IMR-90 (cell line): ENCODE measurements at regions not wholly inside any gene's neighbourhood (a gene's known extent, or its start where the extent isn't known, plus 50 kb on each side); places are given as distances from the start of the nearest gene placed in this dataset.

ENCODE experiments used
- ATAC-seq: fragments of 200-7000 bp; cut with Tn5 transposase; 2 replicates; pipeline ENCODE4 v1.9.1; 2020; ENCODE audit warnings: low read depth, mild to moderate bottlenecking, moderate library complexity
- BruUV-seq: library from RNA; stranded (reverse); fragments of 400-500 nt; replicated peaks from 2 replicates; lab custom pipeline; 2021; lab: Mats Ljungman, UMichigan
- CTCF ChIA-PET: fragments of 300-600 bp; formaldehyde crosslinking; extraction: SDS; loops from one replicate; lab custom pipeline; 2021; ENCODE audit warnings: antibody characterized with exemption; lab: Yijun Ruan, JAX
- POLR2A ChIA-PET: fragments of 300-600 bp; sonication (Branson Sonifier 250); formaldehyde crosslinking; loops from one replicate; lab custom pipeline; 2022; ENCODE audit warnings: antibody characterized with exemption; ENCODE audit not compliant: unreplicated experiment; lab: Charles Lee
- DNase-seq: peaks from one replicate; pipeline ENCODE4 v3.0.0; 2013
- H2AFZ ChIP-seq: replicated peaks from 2 replicates; pipeline ENCODE3; 2013; ENCODE audit warnings: low read length, mild to moderate bottlenecking; ENCODE audit not compliant: poor library complexity
- H2AK5ac ChIP-seq: 2 replicates; pipeline ENCODE4 v1.6.1; 2013; ENCODE audit warnings: low read depth, low read length, inconsistent platforms
- H2AK9ac ChIP-seq: replicated peaks from 2 replicates; pipeline ENCODE3; 2013; ENCODE audit warnings: mild to moderate bottlenecking, low read depth, low read length, moderate library complexity; ENCODE audit not compliant: poor library complexity
- H2BK120ac ChIP-seq: 2 replicates; pipeline ENCODE4 v1.6.1; 2013; ENCODE audit warnings: low read depth, low read length, inconsistent platforms
- H2BK15ac ChIP-seq: 3 replicates; pipeline ENCODE4 v1.6.1; 2013; ENCODE audit warnings: low read depth, low read length, inconsistent platforms
- H2BK20ac ChIP-seq: 2 replicates; pipeline ENCODE4 v1.6.1; 2013; ENCODE audit warnings: low read depth, mild to moderate bottlenecking, inconsistent platforms, low read length, moderate library complexity
- H2BK5ac ChIP-seq: 2 replicates; pipeline ENCODE4 v1.6.1; 2013; ENCODE audit warnings: mild to moderate bottlenecking, low read depth, low read length, inconsistent platforms; ENCODE audit not compliant: poor library complexity, severe bottlenecking
- H3K14ac ChIP-seq: replicated peaks from 2 replicates; pipeline ENCODE4 v1.6.1; 2013; ENCODE audit warnings: low read depth, low read length, inconsistent platforms
- H3K18ac ChIP-seq: 2 replicates; pipeline ENCODE4 v1.6.1; 2013; ENCODE audit warnings: low read depth, low read length, control low read depth
- H3K23ac ChIP-seq: 2 replicates; pipeline ENCODE4 v1.6.1; 2013; ENCODE audit warnings: low read depth, low read length, inconsistent platforms
- H3K27ac ChIP-seq: 2 replicates; pipeline ENCODE4 v1.5.1; 2013; ENCODE audit warnings: mild to moderate bottlenecking, control low read depth, low read length; ENCODE audit not compliant: insufficient read depth
- H3K27me3 ChIP-seq: 2 replicates; pipeline ENCODE4 v1.6.1; 2013; ENCODE audit warnings: low read length; ENCODE audit not compliant: control insufficient read depth, insufficient read depth
- H3K36me3 ChIP-seq: 2 replicates; pipeline ENCODE4 v1.6.1; 2013; ENCODE audit warnings: low read length, mixed read lengths; ENCODE audit not compliant: control insufficient read depth, insufficient read depth
- H3K4ac ChIP-seq: 2 replicates; pipeline ENCODE4 v1.6.1; 2013; ENCODE audit warnings: low read depth, low read length, inconsistent platforms
- H3K4me1 ChIP-seq: 2 replicates; pipeline ENCODE4 v1.6.1; 2013; ENCODE audit warnings: low read length, mixed read lengths; ENCODE audit not compliant: control insufficient read depth, insufficient read depth
- H3K4me2 ChIP-seq: 2 replicates; pipeline ENCODE4 v1.6.1; 2013; ENCODE audit warnings: low read depth, mild to moderate bottlenecking, control low read depth, low read length, moderate library complexity
- H3K4me3 ChIP-seq: 2 replicates; pipeline ENCODE4 v1.5.1; 2013; ENCODE audit warnings: low read depth, mild to moderate bottlenecking, control low read depth, low read length, moderate library complexity; ENCODE audit not compliant: insufficient read depth
- H3K56ac ChIP-seq: 2 replicates; pipeline ENCODE4 v1.6.1; 2013; ENCODE audit warnings: low read length, inconsistent platforms; ENCODE audit not compliant: insufficient read depth; ENCODE audit errors: extremely low read depth
- H3K79me1 ChIP-seq, 2 experiments: 2 replicates each; pipeline ENCODE4 v1.6.1; 2013; ENCODE audit warnings: low read length in 2 of 2, inconsistent platforms in 1 of 2, low read depth in 1 of 2
- H3K9ac ChIP-seq: 2 replicates; pipeline ENCODE4 v1.6.1; 2013; ENCODE audit warnings: low read depth, low read length, control low read depth
- H3K9me1 ChIP-seq: 2 replicates; pipeline ENCODE4 v1.6.1; 2013; ENCODE audit warnings: low read length, inconsistent platforms; ENCODE audit not compliant: insufficient read depth
- H3K9me3 ChIP-seq: 2 replicates; pipeline ENCODE4 v1.6.1; 2013; ENCODE audit warnings: low read length; ENCODE audit not compliant: control insufficient read depth, insufficient read depth
- H4K20me1 ChIP-seq: 2 replicates; pipeline ENCODE4 v1.6.1; 2013; ENCODE audit warnings: low read length, inconsistent platforms; ENCODE audit not compliant: insufficient read depth
- H4K5ac ChIP-seq: 2 replicates; pipeline ENCODE4 v1.6.1; 2013; ENCODE audit warnings: mild to moderate bottlenecking, low read depth, low read length, control low read depth
- H4K8ac ChIP-seq, 2 experiments: 2 replicates each; pipeline ENCODE4 v1.6.1; 2013; ENCODE audit warnings: low read depth in 2 of 2, low read length in 2 of 2, control low read depth in 1 of 2, inconsistent platforms in 1 of 2
- H4K91ac ChIP-seq: 2 replicates; pipeline ENCODE4 v1.6.1; 2013; ENCODE audit warnings: low read depth, low read length, inconsistent platforms; ENCODE audit not compliant: insufficient read depth
- BHLHE40 ChIP-seq: fragments of 150-350 bp; IDR thresholded peaks from 2 replicates; pipeline ENCODE4 v1.6.1; 2016; ENCODE audit warnings: mild to moderate bottlenecking, low read depth, low read length
- CEBPB ChIP-seq: IDR thresholded peaks from 2 replicates; pipeline ENCODE4 v1.6.1; 2012; ENCODE audit warnings: low read depth, low read length, improper control_type of control experiment
- FOS ChIP-seq: fragments of 150-350 bp; IDR thresholded peaks from 2 replicates; pipeline ENCODE4 v1.6.1; 2016; ENCODE audit warnings: low read depth, low read length
- dilution Hi-C: fragments of 300-500 bp; cut with HindIII; formaldehyde crosslinking; loops from one replicate; pipeline ENCODE4 v1.14.3; 2018; ENCODE audit warnings: low sequenced_read_pairs; ENCODE audit not compliant: unreplicated experiment
- in situ Hi-C: fragments of 300-500 bp; cut with MboI; formaldehyde crosslinking; loops from 3 replicates; pipeline ENCODE4 v1.14.3; 2019; ENCODE audit warnings: low sequenced_read_pairs, inconsistent platforms, mixed read lengths
- intact Hi-C: fragments of 100-400 bp; cut with micrococcal nuclease; formaldehyde crosslinking; loops from 2 replicates; pipeline ENCODE4 v1.10.0; 2022
- TF ChIP-seq, protein P1 (sequence below): fragments of 150-350 bp; IDR thresholded peaks from 2 replicates; pipeline ENCODE4 v1.6.1; 2016; ENCODE audit warnings: low read depth, mild to moderate bottlenecking, low read length, moderate library complexity, borderline replicate concordance

- in situ Hi-C loops (no loop called here), intact Hi-C loops (no loop called here), dilution Hi-C loops (no loop called here)
- H2AK5ac ChIP-seq = no peak overlapping the region
- BruUV-seq = no TSS peak
- H3K4ac ChIP-seq = no peak overlapping the region
- H3K79me1 ChIP-seq = no peaks in the 10 kb centered on the region
- H2BK5ac ChIP-seq = no peak overlapping the region
- H3K27me3 ChIP-seq = no peaks in the 10 kb centered on the region
- H4K8ac ChIP-seq = no peak overlapping the region
- no peak overlapping the region for H3K23ac ChIP-seq
- no peak overlapping the region for H3K14ac ChIP-seq
- H2BK120ac ChIP-seq = no peak overlapping the region
- DNase-seq = peak; percentile 11
- no peak overlapping the region for H2AK9ac ChIP-seq
- no peaks in the 10 kb centered on the region for H4K20me1 ChIP-seq
- peak; percentile 47; the same call in 1 of the 2 replicates for TF ChIP-seq CEBPB
- 0 out of 2 replicates have a peak, but pooled peaks have one; percentile 15 for TF ChIP-seq FOS
- TF ChIP-seq BHLHE40 = no peak
- TF ChIP-seq, protein P1, sequence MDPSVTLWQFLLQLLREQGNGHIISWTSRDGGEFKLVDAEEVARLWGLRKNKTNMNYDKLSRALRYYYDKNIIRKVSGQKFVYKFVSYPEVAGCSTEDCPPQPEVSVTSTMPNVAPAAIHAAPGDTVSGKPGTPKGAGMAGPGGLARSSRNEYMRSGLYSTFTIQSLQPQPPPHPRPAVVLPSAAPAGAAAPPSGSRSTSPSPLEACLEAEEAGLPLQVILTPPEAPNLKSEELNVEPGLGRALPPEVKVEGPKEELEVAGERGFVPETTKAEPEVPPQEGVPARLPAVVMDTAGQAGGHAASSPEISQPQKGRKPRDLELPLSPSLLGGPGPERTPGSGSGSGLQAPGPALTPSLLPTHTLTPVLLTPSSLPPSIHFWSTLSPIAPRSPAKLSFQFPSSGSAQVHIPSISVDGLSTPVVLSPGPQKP = no peak
- H4K5ac ChIP-seq = no peak overlapping the region
- H3K56ac ChIP-seq = no peak overlapping the region
- CTCF ChIA-PET = no interaction called here
- no peak overlapping the region for H2BK20ac ChIP-seq
- no peak overlapping the region for H2BK15ac ChIP-seq
- no peaks in the 10 kb centered on the region for H3K9me3 ChIP-seq
- no peak overlapping the region for H4K91ac ChIP-seq
- no peaks in the 10 kb centered on the region for H3K36me3 ChIP-seq
- no peak overlapping the region for H3K4me3 ChIP-seq
- no peak overlapping the region for H3K9ac ChIP-seq
- ATAC-seq = 0 out of 2 replicates have a peak, but pooled peaks have one; percentile 24
- POLR2A ChIA-PET = no interaction called here
- no peak overlapping the region for H3K4me2 ChIP-seq
- no peaks in the 10 kb centered on the region for H3K9me1 ChIP-seq
- no peaks in the 10 kb centered on the region; the same call in 1 of the 2 replicates for H3K4me1 ChIP-seq
- no peak overlapping the region for H3K27ac ChIP-seq
- no peak overlapping the region for H3K18ac ChIP-seq
- H2AFZ ChIP-seq = no peak overlapping the region
These were observed 57.3 kb upstream of the TANK start for GRCh38 chr2:161102770-161103450.
